K562 (cell line): ENCODE measurements at regions not wholly inside any gene's neighbourhood (a gene's known extent, or its start where the extent isn't known, plus 50 kb on each side); places are given as distances from the start of the nearest gene placed in this dataset.

Experiments
- ATAC-seq: fragments of 200-7000 bp; cut with Tn5 transposase; 3 replicates; pipeline ENCODE4 v1.9.1; 2020; ENCODE audit warnings: moderate library complexity
- BruUV-seq: library from RNA; stranded (reverse); fragments of 400-500 nt; replicated peaks from 2 replicates; lab custom pipeline; 2021; lab: Mats Ljungman, UMichigan
- CTCF ChIA-PET: fragments of 300-600 bp; formaldehyde crosslinking; extraction: SDS; loops from one replicate; lab custom pipeline; 2021; ENCODE audit warnings: low intra/inter-chr PET ratio; lab: Yijun Ruan, JAX
- POLR2A ChIA-PET: fragments of 300-600, 350-650 bp; sonication (Branson Sonifier 250); formaldehyde crosslinking; extraction: SDS; loops from one replicate; lab custom pipeline; 2021; ENCODE audit warnings: antibody characterized with exemption, inconsistent platforms; lab: Yijun Ruan, JAX
- DNase-seq, 4 experiments: peaks; one replicate each; pipeline versions ENCODE4 v3.0.0 to v3.0.0-alpha.2; 2011 to 2018; ENCODE audit warnings: low spot score in 3 of 4, mixed read lengths in 3 of 4; ENCODE audit errors: extremely low read depth in 1 of 4
- FAIRE-seq: peaks from 2 replicates; lab custom pipeline; 2011; peaks lifted over from hg19 to GRCh38; lab: Jason Lieb, UNC
- H2AFZ ChIP-seq: 2 replicates; pipeline ENCODE4 v1.6.0; 2011; ENCODE audit warnings: low read depth, low read length, control low read depth, inconsistent platforms
- H3K27ac ChIP-seq: fragments of 200-600 bp; 3 replicates; pipeline ENCODE4 v1.8.0; 2011; ENCODE audit warnings: low read depth, mild to moderate bottlenecking, control low read depth, inconsistent platforms, low read length, moderate library complexity, mixed read lengths; ENCODE audit errors: extremely low read depth
- H3K27me3 ChIP-seq, 2 experiments: fragments of 300-600 bp in 1 of 2; 2 replicates in 1 of 2; 3 replicates in 1 of 2; pipeline versions ENCODE4 v1.6.0 to v1.8.0; 2011; ENCODE audit warnings: inconsistent platforms in 2 of 2, low read length in 2 of 2, mild to moderate bottlenecking in 1 of 2, mixed read lengths in 1 of 2, moderate library complexity in 1 of 2; ENCODE audit not compliant: control insufficient read depth in 2 of 2, insufficient read depth in 2 of 2
- H3K36me3 ChIP-seq: fragments of 300-600 bp; 3 replicates; pipeline ENCODE4 v1.8.0; 2011; ENCODE audit warnings: mild to moderate bottlenecking, low read length, inconsistent platforms; ENCODE audit not compliant: control insufficient read depth, insufficient read depth
- H3K4me1 ChIP-seq, 2 experiments: fragments of 200-600 bp in 1 of 2; replicated peaks in 1 of 2; 2 replicates in 1 of 2; 3 replicates in 1 of 2; pipeline versions ENCODE4 v1.5.1 to v1.8.0; 2011; ENCODE audit warnings: inconsistent platforms in 2 of 2, low read length in 2 of 2, mild to moderate bottlenecking in 1 of 2, mixed read lengths in 1 of 2, moderate library complexity in 1 of 2; ENCODE audit not compliant: control insufficient read depth in 2 of 2, insufficient read depth in 2 of 2
- H3K4me2 ChIP-seq: 2 replicates; pipeline ENCODE4 v1.6.1; 2011; ENCODE audit warnings: low read length, control low read depth, inconsistent platforms, mixed read lengths; ENCODE audit not compliant: insufficient read depth
- H3K4me3 ChIP-seq: fragments of 200-600 bp; sonication (generic), shearing (Covaris generic); 2 replicates; pipeline ENCODE4 v1.5.1; 2016; ENCODE audit warnings: control low read depth, inconsistent platforms
- H3K79me2 ChIP-seq: fragments of 200-600 bp; 3 replicates; pipeline ENCODE4 v1.8.0; 2011; ENCODE audit warnings: low read length, inconsistent platforms; ENCODE audit not compliant: control insufficient read depth, insufficient read depth
- H3K9ac ChIP-seq, 2 experiments: 2 replicates each; pipeline versions ENCODE4 v1.6.0 to v1.6.1; 2011; ENCODE audit warnings: low read depth in 2 of 2, low read length in 2 of 2, control low read depth in 1 of 2, inconsistent platforms in 1 of 2, mild to moderate bottlenecking in 1 of 2, mixed read lengths in 1 of 2; ENCODE audit not compliant: insufficient read depth in 1 of 2
- H3K9me1 ChIP-seq: one replicate; pipeline ENCODE4 v1.6.0; 2011; ENCODE audit warnings: inconsistent platforms, mild to moderate bottlenecking, low read length, moderate library complexity; ENCODE audit not compliant: control insufficient read depth, insufficient read depth
- H3K9me3 ChIP-seq: replicated peaks from 2 replicates; pipeline ENCODE4 v1.5.1; 2011; ENCODE audit warnings: low read depth, low read length, inconsistent platforms; ENCODE audit not compliant: control insufficient read depth, insufficient read depth
- H4K20me1 ChIP-seq: replicated peaks from 2 replicates; pipeline ENCODE4 v1.6.1; 2011; ENCODE audit warnings: low read length, inconsistent platforms, mixed read lengths; ENCODE audit not compliant: control insufficient read depth, insufficient read depth
- ATF6 ChIP-seq: sonication (generic); formaldehyde crosslinking; IDR thresholded peaks from 2 replicates; pipeline ENCODE4 v1.4.0; 2020; ENCODE audit warnings: mild to moderate bottlenecking, missing genetic modification reagents
- CEBPZ ChIP-seq: fragments of 150-350 bp; IDR thresholded peaks from 2 replicates; pipeline ENCODE4 v1.6.1; 2014; ENCODE audit warnings: low read depth, mild to moderate bottlenecking, low read length, borderline replicate concordance
- CREB1 ChIP-seq, 2 experiments: sonication (generic) in 1 of 2; formaldehyde crosslinking in 1 of 2; IDR thresholded peaks; 2 replicates each; pipeline versions ENCODE4 v1.6.1 to v1.8.0; 2012 to 2022; ENCODE audit warnings: inconsistent platforms in 1 of 2, mild to moderate bottlenecking in 1 of 2, missing genetic modification reagents in 1 of 2, moderate library complexity in 1 of 2
- DIDO1 ChIP-seq: fragments of 450-650 bp; IDR thresholded peaks from 2 replicates; pipeline ENCODE4 v1.6.1; 2016; ENCODE audit warnings: low read depth, missing biosample characterization, missing genetic modification characterization
- TARDBP ChIP-seq: fragments of 450-650 bp; IDR thresholded peaks from 2 replicates; pipeline ENCODE4 v1.6.1; 2016
- YBX1 ChIP-seq: fragments of 450-650 bp; IDR thresholded peaks from 2 replicates; pipeline ENCODE4 v1.7.1; 2016; ENCODE audit warnings: mild to moderate bottlenecking
- ZFX ChIP-seq: sonication (generic); formaldehyde crosslinking; IDR thresholded peaks from 2 replicates; pipeline ENCODE4 v1.8.0; 2022; ENCODE audit warnings: mild to moderate bottlenecking, missing genetic modification reagents, moderate library complexity
- WGBS: fragments of 100-300 bp; shearing (Covaris generic); methylation state at CpG from one replicate; pipeline ENCODE4 v1.1.6; 2016; ENCODE audit warnings: low coverage, mixed read lengths; ENCODE audit not compliant: insufficient coverage; ENCODE audit errors: missing lambda C conversion rate; 5-methylcytosine and 5-hydroxymethylcytosine counted together
- in situ Hi-C: fragments of 300-500 bp; cut with MboI; formaldehyde crosslinking; loops from 4 replicates; pipeline ENCODE4 v1.15.0; 2018; ENCODE audit warnings: inconsistent platforms, mixed read lengths
- intact Hi-C: fragments of 100-400 bp; cut with micrococcal nuclease; formaldehyde crosslinking; loops from 2 replicates; pipeline ENCODE4 v1.14.2; 2022
- TF ChIP-seq, protein P1 (sequence below): fragments of 200-800 bp; sonication (Bioruptor generic); IDR thresholded peaks from 2 replicates; pipeline ENCODE4 v1.6.1; 2017; ENCODE audit warnings: missing genetic modification characterization, missing compliant biosample characterization

DNA sequence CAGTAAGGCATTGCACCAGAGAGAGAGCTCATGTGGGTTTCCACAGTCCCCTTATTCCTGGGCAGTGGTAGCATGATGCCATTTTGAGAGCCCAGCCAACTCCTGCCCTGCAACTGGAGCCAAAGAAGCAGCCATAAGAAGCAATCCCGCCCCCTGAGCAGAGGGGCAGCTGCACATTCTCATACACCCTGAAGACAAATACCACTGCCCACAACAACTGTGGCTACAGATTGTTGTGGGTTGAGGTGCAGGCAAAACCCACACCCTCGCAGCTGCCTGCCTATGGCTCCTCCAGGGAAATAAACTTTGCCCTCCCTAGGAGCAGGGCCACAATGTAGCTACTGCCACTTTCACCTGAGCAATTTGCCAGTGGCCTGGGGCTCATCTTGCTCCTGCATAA lies 219.4 kb upstream of the NRXN1 start:
- no peak overlapping the region for H3K4me2 ChIP-seq
- in situ Hi-C loops (no loop called here), intact Hi-C loops (no loop called here)
- no peaks in the 10 kb centered on the region for H4K20me1 ChIP-seq
- DNase-seq, result no peak
- no peak overlapping the region for H3K9ac ChIP-seq
- TF ChIP-seq YBX1 (no peak), ZFX (CRISPR knock-in tag) (no peak), DIDO1 (no peak)
- POLR2A ChIA-PET, result no interaction called here
- H3K27ac ChIP-seq, result no peak overlapping the region
- H3K4me3 ChIP-seq, result no peak overlapping the region
- FAIRE-seq, result no peak
- H3K4me1 ChIP-seq, result no peaks in the 10 kb centered on the region
- H3K9me1 ChIP-seq, result no peaks in the 10 kb centered on the region
- H3K36me3 ChIP-seq, result no peaks in the 10 kb centered on the region
- no peak for ATAC-seq
- CTCF ChIA-PET, result no interaction called here
- no peaks in the 10 kb centered on the region for H3K79me2 ChIP-seq
- WGBS, result 0% methylated on average over 2 of the region's 2 CpGs
- no peak overlapping the region for H2AFZ ChIP-seq
- H3K27me3 ChIP-seq, result no peaks in the 10 kb centered on the region
- 0 out of 2 replicates have a peak, but pooled peaks cover 2% of the 10 kb centered on the region for H3K9me3 ChIP-seq
- no TSS peak for BruUV-seq

DNA sequence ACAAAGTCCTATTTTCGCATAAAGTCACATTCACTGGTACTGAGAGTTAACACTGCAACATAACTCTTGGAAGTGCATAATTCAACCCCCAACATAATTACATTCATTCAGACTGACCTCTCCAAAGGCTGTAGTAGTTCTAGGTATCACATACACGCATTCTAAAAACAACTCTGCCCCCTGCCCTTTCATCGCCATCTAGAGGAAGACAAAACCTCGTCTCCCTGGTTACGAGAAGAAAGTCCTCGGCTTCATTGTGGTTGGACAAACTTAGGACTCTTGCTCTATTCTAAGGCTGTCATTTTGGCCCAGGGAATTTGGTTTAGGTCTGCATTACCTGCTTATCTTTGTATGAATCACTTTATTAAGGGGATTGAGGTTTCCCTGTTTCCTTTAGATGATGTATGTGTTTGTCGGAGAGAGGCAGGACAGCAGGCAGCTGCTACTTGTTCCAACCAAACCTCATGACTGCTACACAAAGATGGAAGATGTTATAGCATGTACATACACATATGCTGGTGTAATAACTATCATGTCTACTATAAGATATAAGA lies 215.4 kb upstream of the NRXN1 start:
- Histone ChIP-seq H3K36me3 (no peaks in the 10 kb centered on the region), H3K9ac (no peak overlapping the region), H3K79me2 (no peaks in the 10 kb centered on the region), H3K9me3 (0 out of 2 replicates have a peak, but pooled peaks cover 2% of the 10 kb centered on the region), H2AFZ (no peak overlapping the region), H3K4me2 (no peak overlapping the region), H4K20me1 (no peaks in the 10 kb centered on the region), H3K9me1 (no peaks in the 10 kb centered on the region), H3K4me3 (no peak overlapping the region), H3K27ac (no peak overlapping the region), H3K4me1 (no peaks in the 10 kb centered on the region), H3K27me3 (no peaks in the 10 kb centered on the region)
- DNase-seq (no peak), FAIRE-seq (no peak), ATAC-seq (no peak)
- CTCF ChIA-PET, result no interaction called here
- no TSS peak for BruUV-seq
- TF ChIP-seq, protein P1, sequence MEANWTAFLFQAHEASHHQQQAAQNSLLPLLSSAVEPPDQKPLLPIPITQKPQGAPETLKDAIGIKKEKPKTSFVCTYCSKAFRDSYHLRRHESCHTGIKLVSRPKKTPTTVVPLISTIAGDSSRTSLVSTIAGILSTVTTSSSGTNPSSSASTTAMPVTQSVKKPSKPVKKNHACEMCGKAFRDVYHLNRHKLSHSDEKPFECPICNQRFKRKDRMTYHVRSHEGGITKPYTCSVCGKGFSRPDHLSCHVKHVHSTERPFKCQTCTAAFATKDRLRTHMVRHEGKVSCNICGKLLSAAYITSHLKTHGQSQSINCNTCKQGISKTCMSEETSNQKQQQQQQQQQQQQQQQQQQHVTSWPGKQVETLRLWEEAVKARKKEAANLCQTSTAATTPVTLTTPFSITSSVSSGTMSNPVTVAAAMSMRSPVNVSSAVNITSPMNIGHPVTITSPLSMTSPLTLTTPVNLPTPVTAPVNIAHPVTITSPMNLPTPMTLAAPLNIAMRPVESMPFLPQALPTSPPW, result no peak
- TF ChIP-seq CEBPZ, result no peak
- TF ChIP-seq TARDBP, result no peak
- TF ChIP-seq CREB1 (IDR thresholded peaks at IDR 0.05), result no peak
- no peak for TF ChIP-seq CREB1 (CRISPR knock-in tag; IDR thresholded peaks at IDR 0.05)
- TF ChIP-seq ATF6 (CRISPR knock-in tag), result no peak
- POLR2A ChIA-PET, result no interaction called here
- 0% methylated on average over 7 of the region's 7 CpGs for WGBS
- in situ Hi-C loops (no loop called here), intact Hi-C loops (no loop called here)
